Left lobe of liver (tissue), 2 donors: ENCODE measurements at regions not wholly inside any gene's neighbourhood (a gene's known extent, or its start where the extent isn't known, plus 50 kb on each side); places are given as distances from the start of the nearest gene placed in this dataset.

ENCODE experiments used
- ATAC-seq: fragments of 200-7000 bp; cut with Tn5 transposase; one replicate; pipeline ENCODE4 v1.9.1; 2020; ENCODE audit warnings: mild to moderate bottlenecking, moderate library complexity
- DNase-seq: peaks from one replicate; pipeline ENCODE4 v3.0.0-alpha.2; 2020; ENCODE audit warnings: low spot score
- donor health status: DM: no; HTN: no; CAD: no; lungs with moderate emphysema.
- donor health status: DM: no; HTN: yes; CAD: no.

DNA sequence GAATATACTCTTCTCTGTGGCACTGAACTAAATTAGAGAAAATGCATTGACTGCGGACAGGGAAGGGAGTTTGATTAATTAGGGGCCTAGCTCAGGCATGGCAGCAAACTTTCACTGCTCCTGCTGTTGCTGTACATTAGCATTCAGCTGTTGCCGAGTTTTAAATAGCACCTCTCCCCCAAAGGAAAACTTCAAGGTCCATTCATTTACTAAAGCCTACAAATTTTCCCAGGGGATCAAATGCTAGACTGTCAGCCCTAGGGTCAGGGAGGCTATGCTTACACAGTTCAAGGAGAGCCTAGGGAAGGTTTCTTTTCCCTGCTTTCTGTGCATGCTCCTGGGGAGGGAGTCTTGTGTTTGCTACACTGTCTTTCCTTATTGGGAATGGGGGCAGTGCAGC lies 60.0 kb upstream of the GZMB start:
- DNase-seq: no peak
- no peak for ATAC-seq

DNA sequence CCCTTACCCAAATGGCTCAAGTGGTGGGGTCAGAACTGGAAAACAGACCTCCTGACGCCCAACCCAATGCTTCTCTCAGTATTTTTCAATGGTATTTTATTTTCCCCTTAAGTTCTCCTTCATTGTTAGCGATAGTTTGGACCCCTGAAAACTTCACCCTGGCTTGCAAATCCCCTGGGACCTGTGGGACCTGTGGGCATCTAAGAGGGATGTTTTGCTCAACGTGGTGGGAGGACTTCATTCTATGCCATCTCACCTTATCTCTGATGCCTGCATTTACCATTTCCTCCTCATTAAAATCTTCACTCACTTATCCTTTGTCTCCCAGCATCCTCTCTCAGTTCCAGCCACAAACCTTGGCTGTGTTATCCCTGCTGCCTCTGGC lies 59.4 kb upstream of the GZMB start:
- DNase-seq (no peak), ATAC-seq (no peak)

GRCh38 chr14:24692382-24693352 lies 58.7 kb upstream of the GZMB start:
- DNase-seq (no peak), ATAC-seq (no peak)

DNA sequence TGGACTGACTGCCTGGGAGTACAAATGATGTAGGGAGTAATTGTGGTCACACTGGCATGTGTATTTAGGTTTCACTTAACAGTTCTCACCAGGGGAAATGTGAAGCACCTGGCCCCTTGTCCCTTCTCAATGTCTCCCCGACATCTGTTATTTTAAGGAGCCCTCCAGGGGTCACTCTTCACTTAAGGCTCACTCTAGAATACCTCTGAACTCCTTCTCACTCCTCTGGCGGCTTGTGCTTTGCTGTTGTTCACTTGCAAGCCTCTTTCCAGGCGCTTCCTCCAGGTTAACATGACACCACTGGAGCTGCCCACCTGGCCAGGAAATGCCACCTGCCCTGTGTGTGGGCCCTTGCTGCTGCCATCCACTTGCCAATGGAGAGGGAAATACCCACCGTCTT lies 56.5 kb upstream of the GZMB start:
- DNase-seq: no peak
- no peak for ATAC-seq

GRCh38 chr14:24688030-24688658 lies 54.2 kb upstream of the GZMB start:
- no peak for ATAC-seq
- DNase-seq: no peak
